ENCODE measurements at regions not wholly inside any gene's neighbourhood (a gene's known extent, or its start where the extent isn't known, plus 50 kb on each side); places are given as distances from the start of the nearest gene placed in this dataset.

DNA sequence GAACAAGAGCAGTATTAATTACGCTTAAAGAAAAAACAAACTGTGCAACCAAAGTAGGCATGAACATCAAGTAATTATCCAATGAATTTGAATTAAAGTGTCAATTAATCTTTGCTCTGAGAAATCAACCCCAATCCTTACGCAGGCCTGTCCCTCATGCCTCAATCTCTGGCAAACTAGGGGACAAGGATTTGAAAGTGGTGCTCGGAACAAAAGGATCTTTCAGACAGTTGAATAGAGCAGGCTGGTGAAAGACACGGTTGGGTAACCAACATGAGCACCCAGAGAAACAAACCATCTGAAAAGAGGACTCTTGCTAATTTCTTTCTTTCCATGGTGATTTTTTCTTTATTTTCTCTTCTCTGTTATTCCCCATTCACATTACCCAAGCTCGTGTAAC lies 203.5 kb upstream of the PHF14 start:
- TF ChIP-seq, protein P1, sequence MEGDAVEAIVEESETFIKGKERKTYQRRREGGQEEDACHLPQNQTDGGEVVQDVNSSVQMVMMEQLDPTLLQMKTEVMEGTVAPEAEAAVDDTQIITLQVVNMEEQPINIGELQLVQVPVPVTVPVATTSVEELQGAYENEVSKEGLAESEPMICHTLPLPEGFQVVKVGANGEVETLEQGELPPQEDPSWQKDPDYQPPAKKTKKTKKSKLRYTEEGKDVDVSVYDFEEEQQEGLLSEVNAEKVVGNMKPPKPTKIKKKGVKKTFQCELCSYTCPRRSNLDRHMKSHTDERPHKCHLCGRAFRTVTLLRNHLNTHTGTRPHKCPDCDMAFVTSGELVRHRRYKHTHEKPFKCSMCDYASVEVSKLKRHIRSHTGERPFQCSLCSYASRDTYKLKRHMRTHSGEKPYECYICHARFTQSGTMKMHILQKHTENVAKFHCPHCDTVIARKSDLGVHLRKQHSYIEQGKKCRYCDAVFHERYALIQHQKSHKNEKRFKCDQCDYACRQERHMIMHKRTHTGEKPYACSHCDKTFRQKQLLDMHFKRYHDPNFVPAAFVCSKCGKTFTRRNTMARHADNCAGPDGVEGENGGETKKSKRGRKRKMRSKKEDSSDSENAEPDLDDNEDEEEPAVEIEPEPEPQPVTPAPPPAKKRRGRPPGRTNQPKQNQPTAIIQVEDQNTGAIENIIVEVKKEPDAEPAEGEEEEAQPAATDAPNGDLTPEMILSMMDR (conservative IDR thresholded peaks at IDR 0.05; ENCODE audit: low read depth, low read length), result no peak
- no peak for TF ChIP-seq EZH2 (IDR thresholded peaks at IDR 0.05; ENCODE audit: borderline replicate concordance, low read depth, low read length, poor library complexity, severe bottlenecking)
